NCI-H1092 treated with DMSO at 0.1 percent for 48 hours (cell line): ENCODE measurements at regions not wholly inside any gene's neighbourhood (a gene's known extent, or its start where the extent isn't known, plus 50 kb on each side); places are given as distances from the start of the nearest gene placed in this dataset.
"Not testable (repeated sequence)": the region's sequence is repeated elsewhere in the genome, so short reads cannot be mapped to it uniquely, and the experiment has no call there.

Experiments
- DNase-seq: peaks from one replicate; lab custom pipeline; 2025; lab: John Stamatoyannopoulos, UW

DNA sequence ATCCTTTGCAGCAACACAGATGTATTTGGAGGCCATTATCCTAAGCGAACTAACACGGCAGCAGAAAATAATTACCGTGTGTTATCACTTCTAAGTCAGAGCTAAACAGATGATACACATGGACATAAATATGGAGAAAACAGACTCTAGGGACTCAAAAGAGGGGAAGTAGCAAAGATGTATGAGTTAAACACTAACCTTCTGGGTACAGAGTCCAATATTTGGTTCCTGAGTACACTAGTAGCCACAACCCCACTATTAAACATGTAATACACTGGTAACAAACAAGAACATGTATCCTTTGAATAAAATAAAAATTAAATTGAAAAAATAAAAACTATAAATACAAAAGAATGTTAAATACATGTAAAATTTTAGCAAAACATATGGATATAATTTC lies 118.0 kb upstream of the SLITRK5 start:
- DNase-seq = no peak

DNA sequence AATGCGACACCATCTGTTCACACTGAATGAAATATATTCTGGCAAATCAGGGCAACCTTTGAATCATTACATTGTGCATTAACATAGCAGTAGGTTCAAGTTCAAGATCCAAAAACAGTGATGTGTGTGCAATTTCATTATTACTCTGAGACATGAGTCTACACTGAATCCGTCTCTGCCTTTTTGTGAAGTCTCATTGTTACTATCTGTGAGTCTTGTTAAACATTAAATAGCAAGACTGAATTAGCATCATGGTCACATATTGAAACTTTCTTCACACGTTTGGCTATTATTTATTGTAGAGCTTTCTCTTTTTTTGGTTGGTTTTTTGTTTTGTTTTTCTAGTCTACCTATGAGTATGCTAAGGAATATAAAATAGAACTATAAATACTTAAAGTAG lies 117.1 kb upstream of the SLITRK5 start:
- no peak for DNase-seq

DNA sequence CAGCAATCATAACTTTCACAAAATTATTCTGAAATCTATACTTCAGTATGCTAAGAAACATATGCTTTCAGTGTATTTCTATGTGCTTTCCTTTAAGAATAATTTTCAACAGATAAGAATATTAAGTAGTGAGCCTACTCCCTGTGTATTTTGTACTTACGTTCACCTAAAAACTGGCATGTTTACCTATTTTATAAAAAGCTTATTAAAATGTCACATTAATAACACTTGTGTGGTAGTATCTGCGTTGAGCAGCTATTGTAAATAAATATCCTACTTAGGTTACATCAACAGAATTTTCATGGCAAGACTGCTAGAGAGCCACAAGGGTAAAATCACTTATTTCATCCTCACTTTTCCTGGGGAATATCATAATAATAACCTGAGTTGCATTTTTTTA lies 113.4 kb upstream of the SLITRK5 start:
- DNase-seq = no peak

DNA sequence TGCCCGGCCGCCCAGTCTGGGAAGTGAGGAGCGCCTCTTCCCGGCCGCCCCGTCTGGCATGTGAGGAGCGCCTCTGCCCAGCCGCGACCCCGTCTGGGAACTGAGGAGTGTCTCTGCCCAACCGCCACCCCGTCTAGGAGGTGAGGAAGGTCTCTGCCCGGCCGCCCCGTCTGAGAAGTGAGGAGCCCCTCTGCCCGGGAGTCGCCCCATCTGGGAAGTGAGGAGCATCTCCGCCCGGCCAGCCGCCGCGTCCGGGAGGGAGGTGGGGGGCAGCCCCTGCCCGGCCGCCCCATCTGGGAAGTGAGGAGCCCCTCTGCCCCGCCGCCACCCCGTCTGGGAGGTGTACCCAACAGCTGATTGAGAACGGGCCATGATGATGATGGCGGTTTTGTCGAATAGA lies 109.6 kb upstream of the SLITRK5 start:
- DNase-seq = not testable (repeated sequence)

DNA sequence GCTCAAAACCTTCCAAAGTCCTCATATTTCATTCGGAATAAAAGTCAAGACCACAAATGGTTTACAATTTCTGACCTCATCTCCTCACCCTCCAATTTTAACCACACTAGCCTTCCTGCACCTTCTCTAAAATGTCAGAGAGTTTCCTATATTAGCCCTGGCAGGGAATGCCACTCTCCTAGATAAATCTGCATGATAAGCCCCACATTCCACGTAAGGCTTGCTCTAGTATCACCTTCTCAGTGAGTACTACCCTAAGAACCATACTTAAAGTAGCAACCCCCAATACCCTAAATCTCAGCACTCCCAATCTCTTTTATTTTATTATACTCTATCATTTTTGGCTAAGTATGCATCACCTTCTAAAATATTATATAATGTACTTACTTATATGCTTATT lies 100.5 kb upstream of the SLITRK5 start:
- no peak for DNase-seq

DNA sequence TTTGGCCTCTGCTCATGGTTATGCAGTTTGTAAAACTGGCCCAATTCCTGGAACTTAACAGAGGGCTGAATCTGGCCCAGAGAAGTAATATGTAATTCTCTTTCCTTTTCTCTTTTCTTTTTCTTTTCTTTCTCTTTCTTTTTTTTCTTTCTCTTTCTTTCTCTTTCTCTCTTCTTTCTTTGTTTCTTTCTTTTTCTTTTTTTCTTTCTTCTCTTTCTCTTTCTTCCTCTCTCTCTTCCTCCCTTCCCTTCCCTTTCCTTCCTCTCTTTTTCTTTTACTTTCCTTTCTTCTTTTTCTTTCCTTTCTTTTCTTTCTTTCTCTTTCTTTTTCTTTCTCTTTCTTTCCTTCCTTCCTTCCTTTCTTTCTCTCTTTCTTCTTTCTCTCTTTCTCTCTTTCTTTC lies 88.8 kb upstream of the SLITRK5 start:
- no peak for DNase-seq

DNA sequence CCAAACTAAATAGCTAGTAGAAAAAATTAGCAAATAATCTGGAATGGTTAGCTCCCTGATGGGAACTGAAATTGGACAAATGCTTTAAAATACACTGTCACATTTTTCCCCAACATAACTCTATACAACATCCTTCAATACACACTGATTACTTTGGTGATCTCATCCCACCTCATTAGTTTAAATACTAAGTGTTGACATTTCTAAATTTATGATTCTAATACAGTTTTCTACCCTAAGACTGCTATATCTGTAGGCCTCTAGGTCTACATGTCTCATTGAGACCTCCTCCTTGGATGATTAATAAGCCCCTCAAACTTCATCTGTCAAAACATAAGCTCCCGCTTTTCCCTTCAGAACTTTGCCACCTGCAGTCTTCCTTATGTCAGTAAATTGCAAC lies 80.7 kb upstream of the SLITRK5 start:
- no peak for DNase-seq

DNA sequence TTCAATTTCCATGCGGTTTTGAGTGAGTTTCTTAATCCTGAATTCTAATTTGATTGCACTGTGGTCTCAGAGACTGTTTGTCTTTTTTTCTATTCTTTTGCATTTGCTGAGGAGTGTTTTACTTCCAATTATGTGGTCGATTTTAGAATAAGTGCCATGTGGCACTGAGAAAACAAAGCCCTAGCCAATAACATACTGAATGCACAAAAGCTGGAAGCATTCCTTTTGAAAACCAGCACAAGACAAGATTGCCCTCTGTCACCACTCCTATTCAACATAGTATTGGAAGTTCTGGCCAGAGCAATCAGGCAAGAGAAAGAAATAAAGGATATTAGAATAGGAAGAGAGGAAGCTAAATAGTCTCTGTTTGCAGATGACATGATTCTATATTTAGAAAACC lies 66.7 kb upstream of the SLITRK5 start:
- DNase-seq = not testable (repeated sequence)

DNA sequence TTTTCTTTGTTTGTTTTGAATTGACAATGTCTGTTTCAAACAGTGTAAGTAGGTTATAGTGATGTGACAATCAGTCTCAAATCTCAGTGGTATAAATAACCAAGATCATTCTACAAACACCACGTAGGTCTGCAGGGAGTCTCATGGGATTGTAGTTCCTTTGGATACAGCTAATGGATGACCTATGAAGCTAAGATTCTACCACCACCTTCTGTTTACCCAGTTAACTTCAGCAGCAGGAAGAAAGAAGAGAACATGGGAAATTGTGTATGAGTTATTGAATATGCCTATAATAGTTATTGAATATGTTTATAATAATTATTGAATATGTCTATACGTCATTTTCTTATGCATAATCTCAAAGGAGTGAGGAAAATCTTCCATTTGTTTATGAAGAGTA lies 63.9 kb upstream of the SLITRK5 start:
- DNase-seq = no peak

DNA sequence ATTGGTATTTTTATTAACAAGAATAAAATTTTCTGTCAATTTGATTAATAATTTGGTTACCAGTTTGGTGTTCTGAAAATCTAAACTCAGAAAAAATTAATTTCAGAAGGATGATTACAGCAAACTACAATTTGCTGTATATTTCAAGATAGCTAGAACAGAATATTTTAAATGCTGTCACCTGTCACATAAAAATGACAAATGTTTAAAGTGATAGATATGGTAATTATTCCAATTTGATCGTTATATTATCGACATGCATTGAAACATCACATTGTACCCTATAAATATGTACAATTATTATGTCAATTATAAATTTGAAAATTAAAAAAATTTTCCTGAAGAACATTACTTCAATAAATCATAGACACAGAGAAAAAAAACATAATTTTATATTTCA lies 56.9 kb upstream of the SLITRK5 start:
- DNase-seq = no peak
